HG02642 (cell line): ENCODE measurements at regions not wholly inside any gene's neighbourhood (a gene's known extent, or its start where the extent isn't known, plus 50 kb on each side); places are given as distances from the start of the nearest gene placed in this dataset.

Experiments used
- ATAC-seq: cut with Tn5 transposase; IDR thresholded peaks from one replicate; pipeline ENCODE4 v1.9.1; 2021; ENCODE audit warnings: mild to moderate bottlenecking; ENCODE audit not compliant: unreplicated experiment, poor library complexity

DNA sequence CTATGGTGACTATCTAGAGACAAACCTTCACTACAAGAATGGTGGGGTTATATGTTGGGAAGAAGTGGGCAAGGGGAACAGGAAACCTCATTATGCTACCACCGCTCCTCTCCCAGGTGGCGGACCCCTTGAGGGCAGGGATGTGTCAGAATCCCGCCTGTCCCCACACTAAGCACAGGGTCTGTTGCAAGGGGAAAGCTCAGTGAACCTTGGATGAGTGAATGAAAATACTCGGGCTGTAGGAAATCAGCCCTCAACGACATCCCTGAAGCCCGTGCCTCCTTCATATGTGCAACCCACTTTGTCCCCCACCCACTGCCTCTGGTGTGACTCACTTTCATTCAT lies 68.2 kb upstream of the AMPD3 start:
- ATAC-seq, result no peak

DNA sequence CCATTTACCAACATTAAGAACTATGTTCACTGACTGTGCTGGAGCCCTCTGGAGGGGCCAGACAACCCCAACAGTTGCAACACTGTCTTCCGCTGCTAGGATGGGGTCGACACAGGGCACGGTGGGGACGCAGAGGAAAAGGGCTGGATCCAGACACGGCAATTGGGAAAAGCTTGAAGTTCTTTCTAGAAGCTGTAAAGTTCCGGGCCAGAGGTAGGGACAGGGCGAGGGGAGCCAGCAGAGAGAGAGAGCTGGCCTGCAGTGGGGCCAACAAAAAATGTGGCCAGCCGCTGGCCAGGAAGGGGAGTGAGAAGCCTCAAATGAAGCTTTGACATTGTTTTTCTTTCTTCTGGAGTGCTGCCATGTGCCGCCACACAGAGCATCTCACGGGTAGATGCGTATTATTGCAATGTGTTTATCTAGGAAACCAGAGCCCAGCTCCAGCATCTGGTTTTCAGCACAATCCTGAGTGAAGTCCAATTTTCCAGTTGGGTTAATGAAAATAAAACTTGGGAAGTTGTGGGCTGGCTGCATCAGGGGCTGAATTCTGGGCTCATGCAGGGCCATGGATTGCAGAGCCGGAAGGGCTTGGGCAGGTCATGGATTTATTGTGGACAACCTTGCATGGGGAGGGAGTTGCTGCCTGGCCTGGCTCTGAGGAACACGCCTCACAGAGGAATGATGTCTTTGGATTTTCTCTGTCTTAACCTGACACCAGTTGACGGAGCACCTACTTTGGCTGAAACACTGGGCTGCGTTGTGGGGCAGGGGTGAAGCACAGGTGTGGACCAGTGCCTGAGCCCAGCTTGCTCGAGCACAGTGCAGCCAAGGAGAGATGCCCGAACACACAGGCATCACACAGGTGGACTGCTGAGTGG lies 67.6 kb upstream of the AMPD3 start:
- no peak for ATAC-seq

DNA sequence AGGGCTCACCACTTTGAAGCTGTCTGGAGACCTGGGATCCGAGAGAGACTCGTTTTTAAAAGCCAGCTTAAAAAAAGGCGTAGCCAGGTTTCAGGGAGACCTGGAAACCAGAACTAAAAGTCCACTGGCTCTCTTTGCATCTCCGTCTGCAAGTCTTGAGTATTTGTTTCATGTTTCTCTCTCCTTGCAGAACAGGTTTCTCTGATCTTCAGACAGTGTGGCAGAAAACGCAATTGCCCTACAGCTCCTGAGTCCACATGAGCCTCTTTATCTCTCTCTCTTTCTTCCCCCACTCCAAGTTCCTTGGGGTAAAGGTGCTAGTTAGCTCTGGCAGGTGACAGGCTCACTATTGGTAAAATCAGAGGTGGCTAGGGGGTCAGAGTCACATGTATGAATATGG lies 67.0 kb upstream of the AMPD3 start:
- no peak for ATAC-seq

DNA sequence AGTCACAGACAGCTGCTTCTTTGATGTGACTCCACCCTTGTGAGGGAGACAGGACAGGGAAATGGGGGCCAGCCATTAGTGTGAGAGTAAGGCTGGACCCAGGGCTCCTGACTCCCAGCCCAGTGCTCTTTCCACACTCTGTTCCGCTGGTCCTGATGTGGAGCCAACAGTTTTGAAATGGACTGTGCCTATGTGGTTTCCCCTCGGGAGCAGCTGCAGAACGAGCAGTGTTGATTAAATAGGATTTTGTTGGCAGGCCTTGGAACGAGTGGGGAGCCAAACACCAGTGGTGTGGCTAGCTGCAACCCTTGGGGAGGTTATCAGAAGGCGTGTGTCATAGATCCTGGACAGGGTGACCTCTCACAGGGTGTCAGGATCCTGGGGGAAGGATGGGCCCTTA lies 66.5 kb upstream of the AMPD3 start:
- ATAC-seq, result no peak

DNA sequence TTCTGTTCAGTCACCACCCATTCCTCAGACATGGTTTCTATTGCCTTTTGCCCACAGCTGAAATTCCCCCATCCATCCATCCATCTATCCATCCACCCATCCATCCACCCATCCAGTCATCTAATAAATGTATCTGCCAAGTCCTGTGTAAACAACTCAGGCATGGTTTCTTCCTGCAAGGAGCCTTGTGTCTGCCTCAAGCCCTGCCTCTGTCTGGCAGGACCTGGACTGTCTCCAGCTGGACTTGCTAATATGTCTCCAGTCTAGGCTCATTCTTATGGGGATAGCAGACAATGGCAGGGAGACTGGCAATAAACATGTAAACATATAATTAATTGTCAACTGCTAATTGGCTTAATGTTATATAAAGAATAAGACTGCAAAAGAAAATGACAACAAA lies 64.7 kb upstream of the AMPD3 start:
- ATAC-seq, result no peak

DNA sequence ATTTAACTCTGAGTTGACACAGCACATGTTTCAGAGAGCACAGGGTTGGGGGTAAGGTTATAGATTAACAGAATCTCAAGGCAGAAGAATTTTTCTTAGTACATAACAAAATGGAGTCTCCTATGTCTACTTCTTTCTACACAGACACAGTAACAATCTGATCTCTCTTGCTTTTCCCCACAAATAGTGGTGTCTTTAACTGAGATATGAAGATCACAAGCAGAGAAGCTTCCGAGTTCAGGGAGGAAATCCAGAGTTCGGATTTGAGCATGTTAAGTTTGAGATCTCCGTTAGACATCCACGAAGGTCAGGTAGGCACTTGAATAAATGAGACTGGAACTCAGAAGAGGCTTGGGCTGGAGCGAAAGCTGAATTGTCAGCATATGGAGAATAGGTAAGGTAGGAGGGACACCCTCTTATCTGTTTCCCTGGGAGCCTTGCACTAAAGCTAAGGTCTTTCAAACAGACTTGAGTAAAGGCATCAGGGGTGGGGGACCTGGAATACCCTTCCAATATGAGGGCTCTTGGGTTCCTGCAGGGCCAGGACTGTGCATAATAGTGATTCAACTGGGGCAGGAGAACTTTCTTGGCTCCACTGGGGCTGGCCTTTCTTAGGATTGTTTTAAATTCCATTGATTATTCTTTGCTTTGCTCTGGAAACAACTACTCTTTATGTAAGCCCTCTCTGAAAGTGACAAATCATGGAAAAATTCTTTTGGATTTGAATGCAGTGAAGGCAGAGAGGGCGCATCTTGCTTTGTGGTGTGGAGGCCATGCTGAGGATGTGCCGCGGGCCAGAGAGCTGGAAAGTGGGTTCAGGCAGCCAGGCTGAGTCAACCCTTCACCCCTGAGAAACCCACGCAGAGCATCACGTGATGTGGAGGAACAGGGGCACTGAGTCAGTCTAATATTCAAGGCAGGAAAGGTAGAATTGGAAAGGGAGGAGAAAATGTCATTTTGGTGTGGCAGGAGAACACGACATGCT lies 62.7 kb upstream of the AMPD3 start:
- no peak for ATAC-seq

DNA sequence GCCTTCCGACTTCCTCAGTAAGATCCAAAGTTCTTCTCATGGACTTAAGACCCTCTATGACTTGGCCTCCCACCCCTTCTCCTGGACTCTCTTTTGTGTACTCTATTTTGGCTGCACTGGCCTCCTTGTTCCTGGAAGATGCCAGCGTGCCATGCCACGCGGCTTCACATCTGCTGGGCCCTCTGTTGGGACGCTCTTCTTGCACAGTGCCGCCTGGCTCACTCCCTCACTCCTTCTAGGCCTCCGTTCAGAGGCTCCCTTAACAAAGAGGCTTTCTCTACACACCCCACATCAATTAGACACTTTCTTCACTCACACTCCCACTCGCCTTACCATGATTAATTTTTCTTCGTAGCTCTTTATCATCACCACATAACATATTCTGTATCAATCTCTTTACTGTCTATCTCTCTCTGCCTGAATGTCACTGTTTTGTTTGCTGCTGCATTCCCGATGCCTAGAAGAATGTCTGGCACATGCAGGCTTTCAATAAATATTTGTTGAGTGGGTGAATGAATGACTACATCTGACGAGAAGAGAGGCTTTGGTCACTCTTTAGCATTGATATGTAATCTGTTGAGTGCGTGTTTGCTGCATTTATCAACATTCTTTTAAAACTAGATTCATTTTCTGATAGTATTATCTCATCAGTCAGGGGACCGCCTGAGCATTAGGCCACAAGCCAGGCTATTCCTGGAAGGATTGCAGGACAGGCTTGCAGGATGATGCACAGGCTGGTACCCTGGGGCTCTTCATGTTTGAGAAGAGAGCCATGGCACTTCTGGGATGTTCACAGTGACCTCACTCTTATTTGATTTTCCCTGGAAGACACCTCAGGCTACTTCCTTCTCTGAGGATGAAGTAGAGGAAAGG lies 60.6 kb upstream of the AMPD3 start:
- ATAC-seq, result no peak

DNA sequence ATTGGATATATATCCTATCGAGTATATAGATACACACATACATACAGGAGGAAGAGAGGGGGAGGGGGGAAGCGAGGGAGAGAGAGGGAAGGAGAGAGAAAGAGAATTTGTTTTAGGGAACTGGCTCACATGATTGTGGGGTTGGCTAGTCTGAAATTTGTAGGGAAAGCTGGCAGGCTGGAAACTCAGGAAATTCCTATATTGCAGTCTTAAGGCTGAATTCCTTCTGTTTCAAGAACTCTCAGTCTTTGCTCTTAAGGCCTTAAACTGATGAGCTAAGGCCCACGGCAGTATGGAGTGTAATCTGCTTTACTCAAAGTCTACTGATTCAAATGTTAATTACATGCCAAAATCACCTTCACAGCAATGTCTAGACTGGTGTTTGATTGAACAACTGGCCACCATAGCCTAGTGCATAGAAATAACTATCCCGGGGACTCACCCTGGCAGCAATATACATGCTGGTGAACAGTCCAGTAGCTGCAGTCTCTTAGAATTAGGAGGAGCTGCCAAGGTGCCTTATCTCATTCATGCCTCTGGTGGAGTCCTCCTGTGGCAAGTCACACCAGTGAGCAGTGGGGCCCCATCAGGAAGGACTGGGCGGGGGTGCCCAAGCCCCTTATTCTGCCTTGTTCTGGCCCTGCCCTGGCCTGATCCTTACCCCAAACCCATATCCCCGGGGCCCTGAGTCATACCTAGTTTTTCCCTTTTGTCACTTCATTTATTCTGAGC lies 59.7 kb upstream of the AMPD3 start:
- no peak for ATAC-seq

DNA sequence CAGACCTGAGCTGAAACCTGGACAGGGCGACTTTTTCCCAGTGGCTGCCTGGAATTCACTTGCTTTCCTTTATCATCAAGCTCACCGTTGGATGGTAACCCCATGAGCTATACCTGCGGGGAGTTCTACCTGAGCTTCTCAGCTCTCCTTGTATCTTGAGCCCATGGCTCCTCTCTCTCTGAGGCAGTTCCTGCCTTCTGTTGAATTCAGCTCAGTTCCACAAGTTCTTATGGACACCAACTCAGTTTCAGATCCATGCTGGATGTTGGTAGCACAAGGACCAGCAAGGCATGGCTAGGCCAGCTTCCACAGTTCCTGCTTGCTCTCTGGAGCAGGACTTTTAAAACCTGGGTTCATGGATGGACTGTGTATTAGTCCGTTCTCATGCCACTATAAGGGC lies 58.3 kb upstream of the AMPD3 start:
- no peak for ATAC-seq

DNA sequence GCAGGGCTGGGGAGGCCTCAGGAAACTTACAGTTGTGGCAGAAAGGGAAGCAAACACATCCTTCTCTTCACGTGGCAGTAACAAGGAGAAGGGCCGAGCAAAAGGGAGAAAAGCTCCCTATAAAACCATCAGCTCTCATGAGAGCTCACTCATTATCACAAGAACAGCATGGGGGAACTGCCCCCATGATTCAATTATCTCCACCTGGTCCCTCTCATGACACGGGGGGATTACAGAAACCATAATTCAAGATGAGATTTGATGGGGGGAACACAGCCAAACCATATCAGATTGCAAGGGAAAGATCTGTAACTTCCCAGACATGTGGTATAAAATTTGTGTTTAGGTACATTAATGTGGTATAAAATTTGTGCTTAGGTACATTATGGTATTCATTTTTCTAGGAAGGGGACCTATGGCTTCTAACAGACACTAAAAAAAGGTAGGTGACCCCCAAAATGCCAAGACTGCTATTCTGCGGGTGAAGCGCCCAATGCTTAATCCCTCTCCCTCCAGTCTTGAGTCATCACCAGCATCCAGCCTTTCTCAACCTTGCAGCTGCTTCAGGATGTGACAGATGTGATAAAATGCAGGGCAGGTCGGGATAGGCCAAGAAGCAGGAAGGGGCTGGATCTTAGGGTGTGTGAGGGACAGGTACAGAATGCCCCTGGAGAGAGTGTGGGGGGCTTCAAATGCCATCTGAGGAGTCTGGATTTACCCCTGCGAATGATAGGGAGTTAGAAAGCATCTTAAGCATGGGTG lies 57.7 kb upstream of the AMPD3 start:
- no peak for ATAC-seq

DNA sequence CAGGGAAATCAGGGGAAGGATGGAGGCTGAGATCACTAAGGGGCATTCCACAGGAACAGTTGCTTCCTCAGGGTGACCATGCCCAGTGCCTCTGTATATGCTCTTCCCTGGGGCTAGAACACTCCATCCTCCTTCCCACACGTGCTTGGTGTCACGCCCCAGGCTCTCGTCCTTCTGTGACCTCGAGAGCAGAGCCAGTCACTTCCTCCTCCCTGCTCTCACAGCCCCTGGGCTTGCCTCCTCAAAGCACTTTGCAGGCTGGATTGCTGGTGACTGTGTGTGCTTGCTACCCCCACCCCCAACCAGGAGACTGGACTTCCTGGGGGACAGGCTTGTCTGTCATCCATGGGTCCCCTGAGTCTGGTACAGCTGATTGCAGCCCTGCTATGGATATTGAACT lies 56.5 kb upstream of the AMPD3 start:
- no peak for ATAC-seq

DNA sequence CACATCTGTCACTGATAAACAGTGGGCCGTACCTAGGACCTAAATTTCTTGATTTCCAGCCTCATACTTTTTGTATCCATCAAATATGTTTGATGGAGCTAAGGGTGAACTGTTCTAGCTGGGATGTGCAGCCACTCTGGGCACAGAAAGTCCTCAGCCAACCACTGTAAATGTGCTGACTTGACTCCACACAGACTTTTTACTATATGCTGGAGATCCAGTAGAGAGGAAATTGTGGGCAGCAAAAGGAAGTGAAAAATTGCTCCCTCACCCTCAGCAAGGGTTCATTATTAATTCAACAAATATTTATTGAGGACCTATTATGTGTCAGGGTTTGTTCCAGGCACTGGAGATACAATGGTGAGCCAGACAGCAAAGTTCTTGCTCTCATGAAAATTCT lies 54.2 kb upstream of the AMPD3 start:
- no peak for ATAC-seq

DNA sequence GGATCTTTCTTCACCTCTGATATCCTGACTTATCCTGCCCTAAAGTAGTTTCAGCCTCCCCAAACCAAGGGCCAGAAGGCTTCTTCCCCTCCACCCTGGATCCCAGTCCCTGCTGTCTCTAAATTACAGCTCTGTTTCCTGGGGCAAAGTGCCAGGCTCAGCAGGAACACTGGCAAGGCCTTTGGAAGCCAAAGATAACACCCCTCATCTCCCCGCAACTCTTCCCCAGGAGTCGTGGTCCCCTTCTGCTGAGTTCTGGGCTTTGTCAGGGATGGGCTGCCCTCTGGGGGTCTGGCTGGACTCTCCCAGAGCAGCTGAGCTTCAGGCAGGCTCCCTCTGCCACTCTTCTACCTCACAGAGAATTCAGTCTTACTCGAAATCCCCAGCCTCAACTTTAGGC lies 53.8 kb upstream of the AMPD3 start:
- ATAC-seq, result no peak

DNA sequence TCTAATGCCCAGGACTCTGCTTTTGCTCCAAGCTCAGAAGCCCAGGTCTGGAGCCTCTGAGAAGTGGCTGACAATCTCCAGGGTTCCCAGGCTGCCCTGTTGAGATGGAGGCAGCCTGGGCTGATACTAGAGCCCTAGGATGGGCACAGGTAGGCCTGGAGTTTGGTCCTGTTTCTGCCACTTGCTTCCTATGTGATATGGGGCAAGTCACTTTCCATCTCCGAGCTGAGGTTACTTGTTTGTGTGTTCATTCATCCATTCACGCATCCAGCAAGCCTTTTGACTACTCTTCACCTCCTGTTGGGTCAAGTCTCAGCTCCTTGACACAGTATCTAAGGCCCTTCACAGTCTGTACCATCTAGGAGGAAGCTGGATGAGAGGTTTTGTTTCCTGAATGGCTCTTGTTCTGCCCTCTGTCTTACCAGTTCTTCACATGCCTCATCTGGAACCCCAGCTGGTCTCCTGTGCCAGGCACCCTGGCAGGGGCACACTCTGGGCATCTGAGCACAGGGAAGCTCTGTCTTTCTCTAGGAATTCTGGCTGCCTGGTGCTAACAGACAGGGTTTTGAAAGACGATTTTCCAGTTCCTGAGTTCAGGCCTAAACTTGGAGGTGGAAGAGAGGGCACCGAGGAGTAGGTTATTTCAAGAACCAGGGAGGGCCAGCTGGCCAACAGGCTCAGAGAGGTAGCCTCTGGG lies 53.2 kb upstream of the AMPD3 start:
- no peak for ATAC-seq
